GM12878 (cell line): ENCODE measurements at regions not wholly inside any gene's neighbourhood (a gene's known extent, or its start where the extent isn't known, plus 50 kb on each side); places are given as distances from the start of the nearest gene placed in this dataset.

Experiments
- ATAC-seq: fragments of 200-7000 bp; cut with Tn5 transposase; 3 replicates; pipeline ENCODE4 v1.9.1; 2020; ENCODE audit warnings: mild to moderate bottlenecking, moderate library complexity
- BruUV-seq: library from RNA; stranded (reverse); fragments of 400-500 nt; replicated peaks from 2 replicates; lab custom pipeline; 2021; lab: Mats Ljungman, UMichigan
- CTCF ChIA-PET: fragments of 300-600 bp; sonication (Branson Sonifier 250); formaldehyde crosslinking; extraction: SDS; loops from one replicate; lab custom pipeline; 2021; ENCODE audit warnings: inconsistent platforms; lab: Yijun Ruan, JAX
- POLR2A ChIA-PET: fragments of 350-600 bp; formaldehyde crosslinking; extraction: SDS; loops from one replicate; lab custom pipeline; 2021; ENCODE audit warnings: inconsistent platforms; lab: Charles Lee
- RAD21 ChIA-PET: fragments of 300-600 bp; sonication (Branson Sonifier 250); formaldehyde crosslinking; loops from one replicate; lab custom pipeline; 2023; ENCODE audit warnings: antibody characterized with exemption; ENCODE audit not compliant: unreplicated experiment; lab: Charles Lee
- SMC1A ChIA-PET: fragments of 300-600 bp; sonication (Branson Sonifier 250); formaldehyde crosslinking; loops from one replicate; lab custom pipeline; 2023; ENCODE audit not compliant: unreplicated experiment, uncharacterized antibody; lab: Charles Lee
- DNase-seq: peaks from one replicate; pipeline ENCODE4 v3.0.0-alpha.2; 2011; ENCODE audit warnings: low read depth, low spot score
- FAIRE-seq: peaks from 3 replicates; lab custom pipeline; 2011; peaks lifted over from hg19 to GRCh38; lab: Jason Lieb, UNC
- H2AFZ ChIP-seq: 2 replicates; pipeline ENCODE4 v1.6.0; 2011; ENCODE audit warnings: low read depth, low read length, control low read depth; ENCODE audit not compliant: control insufficient read depth
- H3K27ac ChIP-seq: 2 replicates; pipeline ENCODE4 v1.5.1; 2011; ENCODE audit warnings: control low read depth; ENCODE audit not compliant: control insufficient read depth, insufficient read depth
- H3K27me3 ChIP-seq, 2 experiments: replicated peaks in 1 of 2; 2 replicates each; pipeline versions ENCODE4 v1.6.0 to v1.6.1; 2011; ENCODE audit warnings: low read length in 1 of 2; ENCODE audit not compliant: control insufficient read depth in 2 of 2, insufficient read depth in 2 of 2
- H3K36me3 ChIP-seq, 2 experiments: 2 replicates each; pipeline ENCODE4 v1.5.1; 2011; ENCODE audit warnings: low read length in 1 of 2; ENCODE audit not compliant: control insufficient read depth in 2 of 2, insufficient read depth in 2 of 2
- H3K4me1 ChIP-seq: 2 replicates; pipeline ENCODE4 v1.6.1; 2011; ENCODE audit warnings: mild to moderate bottlenecking, low read length, moderate library complexity, mixed read lengths; ENCODE audit not compliant: control insufficient read depth, insufficient read depth
- H3K4me2 ChIP-seq: 2 replicates; pipeline ENCODE4 v1.6.0; 2011; ENCODE audit warnings: control low read depth; ENCODE audit not compliant: control insufficient read depth, insufficient read depth
- H3K4me3 ChIP-seq: fragments of 200-600 bp; sonication (generic); 2 replicates; pipeline ENCODE4 v1.5.1; 2016
- H3K79me2 ChIP-seq: 2 replicates; pipeline ENCODE4 v1.6.0; 2011; ENCODE audit warnings: low read length; ENCODE audit not compliant: control insufficient read depth, insufficient read depth
- H3K9ac ChIP-seq: 2 replicates; pipeline ENCODE4 v1.8.0; 2011; ENCODE audit warnings: low read length, control low read depth, mixed read lengths; ENCODE audit not compliant: control insufficient read depth, insufficient read depth
- H3K9me3 ChIP-seq: replicated peaks from 3 replicates; pipeline ENCODE4 v1.5.1; 2011; ENCODE audit warnings: mild to moderate bottlenecking, low read length; ENCODE audit not compliant: control insufficient read depth, insufficient read depth
- H4K20me1 ChIP-seq: 2 replicates; pipeline ENCODE4 v1.6.0; 2011; ENCODE audit not compliant: control insufficient read depth, insufficient read depth
- BHLHE40 ChIP-seq, 2 experiments: fragments of 450-650 bp in 1 of 2; IDR thresholded peaks; 2 replicates each; pipeline ENCODE4 v1.6.1; 2011 to 2017; ENCODE audit warnings: low read depth in 2 of 2, borderline replicate concordance in 1 of 2, improper control_type of control experiment in 1 of 2, low read length in 1 of 2, mild to moderate bottlenecking in 1 of 2
- CREB1 ChIP-seq: IDR thresholded peaks from 2 replicates; pipeline ENCODE4 v1.6.1; 2012; ENCODE audit warnings: low read depth, mild to moderate bottlenecking, inconsistent platforms
- GATAD2B ChIP-seq: fragments of 450-650 bp; conservative IDR thresholded peaks from 2 replicates; pipeline ENCODE4 v1.6.1; 2017; ENCODE audit warnings: low read depth, mild to moderate bottlenecking, moderate library complexity
- JUNB ChIP-seq: IDR thresholded peaks from 2 replicates; pipeline ENCODE4 v1.6.1; 2016; ENCODE audit warnings: antibody characterized with exemption, mild to moderate bottlenecking
- KAT2A ChIP-seq: conservative IDR thresholded peaks from 2 replicates; pipeline ENCODE4 v1.6.1; 2011; ENCODE audit warnings: low read depth, low read length; ENCODE audit not compliant: control insufficient read depth
- KDM1A ChIP-seq: fragments of 200-600 bp; sonication (generic); IDR thresholded peaks from 2 replicates; pipeline ENCODE4 v1.6.1; 2016; ENCODE audit warnings: borderline replicate concordance
- PAX8 ChIP-seq: fragments of 450-650 bp; IDR thresholded peaks from 2 replicates; pipeline ENCODE4 v1.6.1; 2017; ENCODE audit warnings: mild to moderate bottlenecking, moderate library complexity
- RAD21 ChIP-seq: IDR thresholded peaks from 2 replicates; pipeline ENCODE4 v1.6.1; 2011; ENCODE audit warnings: mild to moderate bottlenecking, low read depth, low read length, moderate library complexity; ENCODE audit not compliant: insufficient read depth
- SUZ12 ChIP-seq: fragments of 200-600 bp; sonication (generic); IDR thresholded peaks from one replicate; pipeline ENCODE4 v1.6.1; 2018; ENCODE audit warnings: antibody characterized with exemption, mild to moderate bottlenecking; ENCODE audit not compliant: unreplicated experiment
- TCF12 ChIP-seq: IDR thresholded peaks from 2 replicates; pipeline ENCODE4 v1.6.1; 2011; ENCODE audit warnings: low read depth, mild to moderate bottlenecking, low read length
- TCF3 ChIP-seq: IDR thresholded peaks from 2 replicates; pipeline ENCODE4 v1.6.1; 2012; ENCODE audit warnings: low read depth, mild to moderate bottlenecking, low read length, borderline replicate concordance; ENCODE audit not compliant: insufficient read depth
- TCF7 ChIP-seq: IDR thresholded peaks from 2 replicates; pipeline ENCODE4 v1.6.1; 2014; ENCODE audit warnings: antibody characterized with exemption, borderline replicate concordance
- WGBS: methylation state at CpG from one replicate; pipeline ENCODE4 v1.1.6; 2016; ENCODE audit warnings: low lambda C conversion rate; ENCODE audit not compliant: insufficient replicate concordance, insufficient coverage; ENCODE audit errors: missing lambda C conversion rate; 5-methylcytosine and 5-hydroxymethylcytosine counted together
- in situ Hi-C: fragments of 300-500 bp; cut with MboI; formaldehyde crosslinking; loops from 9 replicates; pipeline ENCODE4 v1.14.3; 2018; ENCODE audit warnings: mixed read lengths
- intact Hi-C: fragments of 100-400 bp; cut with micrococcal nuclease; formaldehyde crosslinking; loops from one replicate; pipeline ENCODE4 v1.14.2; 2022; ENCODE audit not compliant: unreplicated experiment
- TF ChIP-seq, protein P1 (sequence below): fragments of 150-350 bp; IDR thresholded peaks from 2 replicates; pipeline ENCODE4 v1.6.1; 2014; ENCODE audit warnings: mild to moderate bottlenecking, low read depth, low read length
- TF ChIP-seq, protein P2 (sequence below): fragments of 150-350 bp; IDR thresholded peaks from 2 replicates; pipeline ENCODE4 v1.6.1; 2016; ENCODE audit warnings: low read depth, low read length
- TF ChIP-seq, protein P3 (sequence below): fragments of 450-650 bp; IDR thresholded peaks from 2 replicates; pipeline ENCODE4 v1.6.1; 2016; ENCODE audit warnings: mild to moderate bottlenecking

DNA sequence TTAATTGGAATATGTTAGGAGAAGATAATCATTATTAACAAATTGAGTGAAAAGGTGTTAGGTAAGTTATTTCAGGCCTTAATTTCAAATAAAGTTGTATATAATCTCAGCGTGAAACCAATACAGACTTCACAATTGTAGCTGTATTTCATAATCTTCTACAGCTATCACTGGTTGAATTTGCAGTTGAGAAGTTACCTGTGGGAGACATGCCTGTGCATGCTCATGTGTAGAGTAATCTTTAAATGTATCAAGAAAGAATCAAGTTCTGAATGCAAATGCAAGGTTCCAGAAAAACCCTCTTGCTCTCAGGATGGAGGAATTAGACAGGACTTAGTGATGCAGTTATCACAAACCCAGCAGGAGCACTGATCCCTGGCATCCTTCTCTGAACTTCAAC is 938.4 kb upstream of the SLC10A2 start (continued):
- TF ChIP-seq, protein P1, sequence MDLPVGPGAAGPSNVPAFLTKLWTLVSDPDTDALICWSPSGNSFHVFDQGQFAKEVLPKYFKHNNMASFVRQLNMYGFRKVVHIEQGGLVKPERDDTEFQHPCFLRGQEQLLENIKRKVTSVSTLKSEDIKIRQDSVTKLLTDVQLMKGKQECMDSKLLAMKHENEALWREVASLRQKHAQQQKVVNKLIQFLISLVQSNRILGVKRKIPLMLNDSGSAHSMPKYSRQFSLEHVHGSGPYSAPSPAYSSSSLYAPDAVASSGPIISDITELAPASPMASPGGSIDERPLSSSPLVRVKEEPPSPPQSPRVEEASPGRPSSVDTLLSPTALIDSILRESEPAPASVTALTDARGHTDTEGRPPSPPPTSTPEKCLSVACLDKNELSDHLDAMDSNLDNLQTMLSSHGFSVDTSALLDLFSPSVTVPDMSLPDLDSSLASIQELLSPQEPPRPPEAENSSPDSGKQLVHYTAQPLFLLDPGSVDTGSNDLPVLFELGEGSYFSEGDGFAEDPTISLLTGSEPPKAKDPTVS = no peak
- TF ChIP-seq, protein P2, sequence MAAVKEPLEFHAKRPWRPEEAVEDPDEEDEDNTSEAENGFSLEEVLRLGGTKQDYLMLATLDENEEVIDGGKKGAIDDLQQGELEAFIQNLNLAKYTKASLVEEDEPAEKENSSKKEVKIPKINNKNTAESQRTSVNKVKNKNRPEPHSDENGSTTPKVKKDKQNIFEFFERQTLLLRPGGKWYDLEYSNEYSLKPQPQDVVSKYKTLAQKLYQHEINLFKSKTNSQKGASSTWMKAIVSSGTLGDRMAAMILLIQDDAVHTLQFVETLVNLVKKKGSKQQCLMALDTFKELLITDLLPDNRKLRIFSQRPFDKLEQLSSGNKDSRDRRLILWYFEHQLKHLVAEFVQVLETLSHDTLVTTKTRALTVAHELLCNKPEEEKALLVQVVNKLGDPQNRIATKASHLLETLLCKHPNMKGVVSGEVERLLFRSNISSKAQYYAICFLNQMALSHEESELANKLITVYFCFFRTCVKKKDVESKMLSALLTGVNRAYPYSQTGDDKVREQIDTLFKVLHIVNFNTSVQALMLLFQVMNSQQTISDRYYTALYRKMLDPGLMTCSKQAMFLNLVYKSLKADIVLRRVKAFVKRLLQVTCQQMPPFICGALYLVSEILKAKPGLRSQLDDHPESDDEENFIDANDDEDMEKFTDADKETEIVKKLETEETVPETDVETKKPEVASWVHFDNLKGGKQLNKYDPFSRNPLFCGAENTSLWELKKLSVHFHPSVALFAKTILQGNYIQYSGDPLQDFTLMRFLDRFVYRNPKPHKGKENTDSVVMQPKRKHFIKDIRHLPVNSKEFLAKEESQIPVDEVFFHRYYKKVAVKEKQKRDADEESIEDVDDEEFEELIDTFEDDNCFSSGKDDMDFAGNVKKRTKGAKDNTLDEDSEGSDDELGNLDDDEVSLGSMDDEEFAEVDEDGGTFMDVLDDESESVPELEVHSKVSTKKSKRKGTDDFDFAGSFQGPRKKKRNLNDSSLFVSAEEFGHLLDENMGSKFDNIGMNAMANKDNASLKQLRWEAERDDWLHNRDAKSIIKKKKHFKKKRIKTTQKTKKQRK = no peak
- no peak for TF ChIP-seq GATAD2B
- no peak for TF ChIP-seq PAX8
- TF ChIP-seq RAD21 = no peak
- no peak for TF ChIP-seq BHLHE40 (IDR thresholded peaks at IDR 0.05; ENCODE audit: borderline replicate concordance in 1 of 2, low read depth in 2 of 2, low read length in 1 of 2)
- no peak for TF ChIP-seq SUZ12

DNA sequence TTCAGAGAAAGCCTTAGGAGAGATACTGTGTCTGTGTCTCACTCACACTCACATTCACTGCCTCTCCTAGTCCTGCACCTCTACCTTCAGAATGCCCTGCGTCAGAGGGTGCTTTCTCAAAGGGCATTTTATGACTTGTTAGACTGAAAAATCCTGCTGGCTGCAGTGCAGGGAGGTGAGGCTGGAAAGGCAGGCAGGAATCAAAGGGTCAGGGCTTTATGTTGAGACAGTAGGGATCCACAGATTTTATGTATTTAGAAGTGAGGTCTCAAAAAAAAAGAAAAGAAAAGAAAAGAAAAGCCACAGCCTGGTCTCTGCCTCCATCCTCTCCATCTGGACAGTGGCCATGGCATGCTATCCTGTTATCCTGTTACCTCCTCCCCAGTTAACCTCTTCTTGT is 936.0 kb upstream of the SLC10A2 start:
- H3K79me2 ChIP-seq = no peaks in the 10 kb centered on the region
- POLR2A ChIA-PET = no interaction called here
- no peaks in the 10 kb centered on the region for H3K27me3 ChIP-seq
- H3K4me3 ChIP-seq = no peak overlapping the region
- WGBS = 47% methylated on average over 1 of the region's 1 CpG
- no peak for FAIRE-seq
- CTCF ChIA-PET = no interaction called here
- H3K27ac ChIP-seq = no peak overlapping the region
- SMC1A ChIA-PET = no interaction called here
- H4K20me1 ChIP-seq = no peaks in the 10 kb centered on the region
- in situ Hi-C loops = no loop called here
- intact Hi-C loops = no loop called here
- no peak for ATAC-seq
- H2AFZ ChIP-seq = no peak overlapping the region
- TF ChIP-seq KDM1A = no peak
- no peak for TF ChIP-seq TCF7
- no peak for TF ChIP-seq JUNB
- no peak for TF ChIP-seq TCF12
- no peak for TF ChIP-seq KAT2A
- no peak for TF ChIP-seq TCF3
- TF ChIP-seq CREB1 = no peak
- TF ChIP-seq, protein P3, sequence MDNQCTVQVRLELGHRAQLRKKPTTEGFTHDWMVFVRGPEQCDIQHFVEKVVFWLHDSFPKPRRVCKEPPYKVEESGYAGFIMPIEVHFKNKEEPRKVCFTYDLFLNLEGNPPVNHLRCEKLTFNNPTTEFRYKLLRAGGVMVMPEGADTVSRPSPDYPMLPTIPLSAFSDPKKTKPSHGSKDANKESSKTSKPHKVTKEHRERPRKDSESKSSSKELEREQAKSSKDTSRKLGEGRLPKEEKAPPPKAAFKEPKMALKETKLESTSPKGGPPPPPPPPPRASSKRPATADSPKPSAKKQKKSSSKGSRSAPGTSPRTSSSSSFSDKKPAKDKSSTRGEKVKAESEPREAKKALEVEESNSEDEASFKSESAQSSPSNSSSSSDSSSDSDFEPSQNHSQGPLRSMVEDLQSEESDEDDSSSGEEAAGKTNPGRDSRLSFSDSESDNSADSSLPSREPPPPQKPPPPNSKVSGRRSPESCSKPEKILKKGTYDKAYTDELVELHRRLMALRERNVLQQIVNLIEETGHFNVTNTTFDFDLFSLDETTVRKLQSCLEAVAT = no peak
- H3K36me3 ChIP-seq = no peaks in the 10 kb centered on the region
- RAD21 ChIA-PET = no interaction called here
- BruUV-seq = no TSS peak
- H3K4me2 ChIP-seq = no peak overlapping the region
- H3K9me3 ChIP-seq = no peaks in the 10 kb centered on the region
- H3K4me1 ChIP-seq = no peaks in the 10 kb centered on the region
- DNase-seq = no peak
- H3K9ac ChIP-seq = no peak overlapping the region
